GM18511 (cell line): ENCODE measurements at regions not wholly inside any gene's neighbourhood (a gene's known extent, or its start where the extent isn't known, plus 50 kb on each side); places are given as distances from the start of the nearest gene placed in this dataset.
A peak's percentile ranks its signal among the peaks of the same experiment; 100 is the strongest.
"Not testable (repeated sequence)": the region's sequence is repeated elsewhere in the genome, so short reads cannot be mapped to it uniquely, and the experiment has no call there.

ENCODE experiments used
- ATAC-seq: cut with Tn5 transposase; IDR thresholded peaks from one replicate; pipeline ENCODE4 v1.9.1; 2021; ENCODE audit warnings: mild to moderate bottlenecking, moderate library complexity; ENCODE audit not compliant: unreplicated experiment

- not testable (repeated sequence) for ATAC-seq
Observed at GRCh38 chr2:89855752-89856151, 1164.3 kb downstream of the RPIA start.

- ATAC-seq = not testable (repeated sequence)
Observed at GRCh38 chr2:89856305-89856704, 1164.8 kb downstream of the RPIA start.

- not testable (repeated sequence) for ATAC-seq
Observed at GRCh38 chr2:89862164-89862563, 1170.7 kb downstream of the RPIA start.

GRCh38 chr2:89863209-89863608 lies 1171.7 kb downstream of the RPIA start:
- peak; percentile 63 for ATAC-seq

GRCh38 chr2:89874810-89875595 lies 1183.5 kb downstream of the RPIA start:
- ATAC-seq = not testable (repeated sequence)

- not testable (repeated sequence) for ATAC-seq
Observed at GRCh38 chr2:89876445-89876844, 1185.0 kb downstream of the RPIA start.

GRCh38 chr2:89876878-89877277 lies 1185.4 kb downstream of the RPIA start:
- not testable (repeated sequence) for ATAC-seq

- not testable (repeated sequence) for ATAC-seq
Observed at GRCh38 chr2:89882880-89883279, 1191.4 kb downstream of the RPIA start.

GRCh38 chr2:89883624-89884023 lies 1192.2 kb downstream of the RPIA start:
- not testable (repeated sequence) for ATAC-seq

GRCh38 chr2:89885071-89885470 lies 1193.6 kb downstream of the RPIA start:
- peak; percentile 55 for ATAC-seq

- not testable (repeated sequence) for ATAC-seq
Observed at GRCh38 chr2:89888693-89889092, 1197.2 kb downstream of the RPIA start.

- not testable (repeated sequence) for ATAC-seq
Observed at GRCh38 chr2:89890185-89890773, 1198.8 kb downstream of the RPIA start.

GRCh38 chr2:89894988-89895387 lies 1203.5 kb downstream of the RPIA start:
- not testable (repeated sequence) for ATAC-seq

- not testable (repeated sequence) for ATAC-seq
Observed at GRCh38 chr2:89895629-89896028, 1204.2 kb downstream of the RPIA start.

GRCh38 chr2:89927018-89927417 lies 1235.5 kb downstream of the RPIA start:
- not testable (repeated sequence) for ATAC-seq

GRCh38 chr2:89935436-89935835 lies 1244.0 kb downstream of the RPIA start:
- not testable (repeated sequence) for ATAC-seq

GRCh38 chr2:89936011-89936410 lies 1244.5 kb downstream of the RPIA start:
- not testable (repeated sequence) for ATAC-seq

GRCh38 chr2:89936559-89936958 lies 1245.1 kb downstream of the RPIA start:
- not testable (repeated sequence) for ATAC-seq

GRCh38 chr2:89938756-89939155 lies 1247.3 kb downstream of the RPIA start:
- ATAC-seq = peak; percentile 97

- not testable (repeated sequence) for ATAC-seq
Observed at GRCh38 chr2:89944267-89944666, 1252.8 kb downstream of the RPIA start.

GRCh38 chr2:89945004-89945616 lies 1253.6 kb downstream of the RPIA start:
- ATAC-seq = not testable (repeated sequence)
